AG04450 (cell line): ENCODE measurements at regions not wholly inside any gene's neighbourhood (a gene's known extent, or its start where the extent isn't known, plus 50 kb on each side); places are given as distances from the start of the nearest gene placed in this dataset.

Source experiments
- CTCF ChIA-PET: fragments of 300-600, 350-600 bp; formaldehyde crosslinking; extraction: SDS; loops from one replicate; lab custom pipeline; 2022; ENCODE audit warnings: antibody characterized with exemption, inconsistent platforms; lab: Charles Lee
- POLR2A ChIA-PET: fragments of 350-600 bp; formaldehyde crosslinking; extraction: SDS; loops from one replicate; lab custom pipeline; 2021; ENCODE audit warnings: antibody characterized with exemption, inconsistent platforms; lab: Yijun Ruan, JAX
- DNase-seq: peaks from one replicate; pipeline ENCODE4 v3.0.0-alpha.2; 2011; ENCODE audit warnings: low read depth, low spot score
- H3K27ac ChIP-seq: one replicate; pipeline ENCODE4 v1.5.1; 2012; ENCODE audit warnings: low read depth, low read length, control low read depth
- H3K27me3 ChIP-seq: one replicate; pipeline ENCODE4 v1.6.0; 2012; ENCODE audit warnings: low read length; ENCODE audit not compliant: control insufficient read depth, insufficient read depth
- H3K4me3 ChIP-seq: 2 replicates; pipeline ENCODE4 v1.5.1; 2011; ENCODE audit warnings: mild to moderate bottlenecking, low read depth, low read length, control low read depth
- H3K9me3 ChIP-seq: 2 replicates; pipeline ENCODE4 v1.5.1; 2012; ENCODE audit warnings: low read length; ENCODE audit not compliant: control insufficient read depth, insufficient read depth
- CTCF ChIP-seq: IDR thresholded peaks from 2 replicates; pipeline ENCODE4 v1.5.1; 2011; ENCODE audit warnings: low read depth, low read length, control low read depth, inconsistent platforms

DNA sequence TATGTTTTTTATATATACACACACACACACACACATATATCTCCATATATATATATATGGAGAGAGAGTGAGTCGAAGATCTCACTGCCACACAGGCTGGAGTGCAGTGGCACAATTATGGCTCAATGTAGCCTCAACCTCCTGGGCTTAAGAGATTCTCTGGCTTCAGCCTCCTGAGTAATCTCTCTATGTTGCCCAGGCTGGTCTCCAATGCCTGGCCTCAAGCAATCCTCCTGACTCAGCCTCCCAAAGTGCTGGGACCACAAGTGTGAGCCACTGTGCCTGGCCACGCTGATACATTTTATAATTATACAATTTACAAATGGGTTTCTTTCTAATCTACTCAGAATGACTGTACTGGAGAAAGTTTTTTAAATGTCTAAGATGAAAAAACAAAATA is 664.2 kb downstream of the PTPRC start:
- no peak for DNase-seq
- H3K27ac ChIP-seq: no peak overlapping the region
- H3K27me3 ChIP-seq: no peaks in the 10 kb centered on the region
- no peak overlapping the region for H3K4me3 ChIP-seq
- ChIA-PET POLR2A (no interaction called here), CTCF (no interaction called here)
- no peaks in the 10 kb centered on the region for H3K9me3 ChIP-seq
- TF ChIP-seq CTCF: no peak

GRCh38 chr1:199305053-199305452 is 666.2 kb downstream of the PTPRC start:
- no peak for DNase-seq
- TF ChIP-seq CTCF: no peak
- POLR2A ChIA-PET: no interaction called here
- CTCF ChIA-PET: no interaction called here
- Histone ChIP-seq H3K27me3 (no peaks in the 10 kb centered on the region), H3K4me3 (no peak overlapping the region), H3K27ac (no peak overlapping the region), H3K9me3 (no peaks in the 10 kb centered on the region)

- no peak for DNase-seq
- Histone ChIP-seq H3K9me3 (no peaks in the 10 kb centered on the region), H3K27ac (no peak overlapping the region), H3K27me3 (no peaks in the 10 kb centered on the region), H3K4me3 (no peak overlapping the region)
- ChIA-PET CTCF (no interaction called here), POLR2A (no interaction called here)
- TF ChIP-seq CTCF: no peak
Observed at GRCh38 chr1:199307496-199308264, 668.8 kb downstream of the PTPRC start.

- Histone ChIP-seq H3K27ac (no peak overlapping the region), H3K4me3 (no peak overlapping the region), H3K9me3 (no peaks in the 10 kb centered on the region), H3K27me3 (no peaks in the 10 kb centered on the region)
- no peak for DNase-seq
- ChIA-PET POLR2A (no interaction called here), CTCF (no interaction called here)
- no peak for TF ChIP-seq CTCF
Observed at GRCh38 chr1:199308349-199308846, 669.6 kb downstream of the PTPRC start.

GRCh38 chr1:199310708-199311107 is 671.9 kb downstream of the PTPRC start:
- no peak overlapping the region for H3K27ac ChIP-seq
- no peak for DNase-seq
- no peak overlapping the region for H3K4me3 ChIP-seq
- H3K27me3 ChIP-seq: no peaks in the 10 kb centered on the region
- POLR2A ChIA-PET: no interaction called here
- no peaks in the 10 kb centered on the region for H3K9me3 ChIP-seq
- CTCF ChIA-PET: no interaction called here
- no peak for TF ChIP-seq CTCF
